Fibroblast of the conjunctiva (primary cell): ENCODE measurements at regions not wholly inside any gene's neighbourhood (a gene's known extent, or its start where the extent isn't known, plus 50 kb on each side); places are given as distances from the start of the nearest gene placed in this dataset.
"Not testable (repeated sequence)": the region's sequence is repeated elsewhere in the genome, so short reads cannot be mapped to it uniquely, and the experiment has no call there.

Source experiments
- DNase-seq: peaks from one replicate; pipeline ENCODE4 v3.0.0-alpha.2; 2010; ENCODE audit warnings: low read depth

DNA sequence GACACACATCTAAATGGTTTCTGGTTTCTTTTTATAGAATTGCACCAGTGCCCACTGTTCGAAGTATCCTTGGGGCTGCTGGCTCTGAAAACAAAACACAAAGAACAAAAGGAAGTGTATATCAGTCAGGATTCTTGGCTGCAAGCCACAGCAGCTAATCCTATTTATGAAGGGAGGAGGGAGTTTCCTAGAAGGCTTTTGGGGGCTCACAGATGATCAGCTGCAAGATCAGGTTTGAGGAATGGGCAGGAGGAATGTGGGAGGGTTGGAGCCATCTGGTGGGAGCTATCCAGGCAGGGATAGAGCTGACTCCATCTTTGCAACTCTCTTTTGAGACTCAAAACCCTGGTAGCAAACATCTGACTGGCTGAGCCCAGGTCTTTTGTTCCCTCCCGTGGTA, 118.3 kb upstream of the EEF2KMT start:
- DNase-seq: no peak

DNA sequence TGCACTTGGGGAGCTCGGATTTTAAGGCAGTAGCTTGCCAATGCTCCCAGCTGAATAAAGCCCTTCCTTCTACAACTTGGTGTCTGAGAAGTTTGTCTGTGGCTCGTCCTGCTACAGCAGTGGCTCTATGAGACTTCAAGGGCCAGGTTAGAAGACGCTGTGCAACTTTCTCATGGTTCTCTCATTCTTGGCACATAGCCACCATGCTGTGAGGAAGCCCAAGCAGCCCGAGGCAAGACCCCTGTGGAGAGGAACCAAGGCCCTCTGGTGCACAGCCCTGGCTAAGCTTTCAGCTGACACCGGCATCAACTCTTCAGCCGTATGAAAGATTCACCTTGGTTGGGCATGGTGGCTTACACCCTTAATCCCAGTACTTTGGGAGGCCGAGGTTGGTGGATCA, 116.9 kb upstream of the EEF2KMT start:
- DNase-seq: no peak

DNA sequence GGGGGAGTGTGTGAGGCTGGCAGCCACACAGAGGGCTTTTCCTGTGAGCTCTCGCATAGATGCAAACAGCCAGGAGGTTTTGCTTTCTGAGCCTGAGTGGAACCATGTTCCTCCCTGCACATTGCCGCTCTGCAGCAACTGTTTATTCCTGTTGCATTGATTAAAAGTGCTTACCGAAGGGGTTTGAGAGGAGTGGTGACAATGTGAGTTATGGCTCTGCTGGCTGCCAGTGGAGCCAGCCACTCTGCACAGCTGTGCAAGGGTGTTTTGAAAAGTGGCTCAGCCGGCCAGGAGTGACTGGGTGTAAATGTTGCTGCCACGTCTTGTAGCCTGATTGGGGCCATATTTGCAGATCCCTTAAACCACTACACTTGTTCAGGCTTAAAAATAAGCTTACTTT, 114.9 kb upstream of the EEF2KMT start:
- not testable (repeated sequence) for DNase-seq

DNA sequence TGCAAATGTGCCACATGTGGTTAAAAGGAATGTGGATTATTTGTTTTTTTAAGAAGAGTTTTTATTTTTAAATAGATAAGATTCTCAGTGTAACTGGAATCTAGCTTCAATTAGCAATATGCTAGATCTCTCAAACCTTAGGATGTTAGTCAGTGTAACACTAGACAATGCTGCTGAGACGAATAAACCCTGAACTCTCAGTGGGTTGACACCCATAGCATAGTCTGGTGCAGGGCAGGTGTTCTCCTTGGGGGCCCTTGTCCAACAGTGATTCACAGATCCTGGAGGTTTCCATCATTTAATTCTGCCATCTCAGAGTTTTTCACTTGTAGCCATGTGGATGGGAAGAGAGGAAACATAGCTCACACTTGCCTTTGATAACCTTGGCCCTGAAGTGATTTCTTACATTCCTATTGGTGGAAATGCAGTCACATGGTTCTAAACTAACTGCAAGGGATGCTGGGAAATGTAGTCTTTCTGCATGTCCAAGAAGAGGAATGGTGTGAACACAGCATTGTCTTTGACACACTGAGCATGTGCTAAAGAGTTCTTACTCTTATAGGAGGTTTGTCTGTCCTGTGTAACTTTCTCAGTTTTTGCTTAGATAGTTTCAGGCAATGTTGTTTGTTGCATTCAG, 110.4 kb upstream of the EEF2KMT start:
- not testable (repeated sequence) for DNase-seq

DNA sequence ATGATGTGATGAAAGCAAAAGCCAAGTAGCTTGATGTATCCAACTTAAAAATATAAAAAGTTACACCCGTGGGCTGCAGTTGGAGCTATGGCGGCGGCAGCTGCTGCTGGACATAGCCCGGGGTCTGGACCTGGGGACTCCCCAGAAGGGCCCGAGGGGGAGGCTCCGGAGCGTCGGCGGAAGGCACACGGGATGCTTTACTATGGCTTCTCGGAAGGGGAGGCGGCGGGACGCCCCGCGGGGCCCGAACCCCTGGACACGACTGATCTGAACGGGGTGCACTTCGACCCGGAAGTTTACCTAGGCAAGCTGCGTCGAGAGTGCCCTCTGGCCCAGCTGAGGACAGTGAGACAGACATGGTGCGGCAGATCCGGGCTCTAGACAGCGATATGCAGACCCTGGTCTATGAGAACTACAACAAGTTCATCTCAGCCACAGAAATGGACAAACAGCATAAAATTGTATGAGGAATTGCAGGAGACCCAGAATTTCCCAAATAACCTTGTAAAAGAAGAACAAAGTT, 109.5 kb upstream of the EEF2KMT start:
- DNase-seq: no peak

DNA sequence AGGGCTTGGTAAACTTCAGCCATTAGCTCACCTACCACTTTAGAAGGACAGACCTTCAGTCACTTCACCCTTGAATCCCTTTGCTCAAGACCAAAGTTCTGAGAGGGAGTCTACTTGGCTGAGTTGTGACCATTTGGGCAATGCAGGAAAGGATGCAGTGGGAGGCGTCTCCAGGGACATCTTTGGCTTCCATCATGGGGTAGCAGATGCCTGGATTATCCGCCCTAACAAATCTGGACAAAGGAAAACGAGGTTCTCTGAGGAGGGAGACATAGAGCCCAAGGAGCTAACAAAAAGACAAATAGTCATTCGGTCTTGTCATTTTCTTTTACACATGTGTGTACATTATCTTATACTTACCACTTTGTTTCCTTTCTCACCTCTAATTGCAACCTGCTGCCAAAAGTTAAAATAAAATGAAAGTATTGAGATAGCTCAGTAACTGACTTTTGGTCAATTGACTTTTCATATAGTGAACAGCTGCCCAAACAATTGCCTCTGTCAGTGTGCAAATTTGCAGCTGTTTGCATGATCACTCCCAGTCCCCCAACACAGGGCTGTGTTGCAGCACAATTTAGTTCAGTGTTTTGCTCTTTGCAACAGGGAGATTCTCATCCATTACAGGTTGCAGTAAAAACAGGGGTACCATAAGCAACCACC, 108.9 kb upstream of the EEF2KMT start:
- DNase-seq: no peak

DNA sequence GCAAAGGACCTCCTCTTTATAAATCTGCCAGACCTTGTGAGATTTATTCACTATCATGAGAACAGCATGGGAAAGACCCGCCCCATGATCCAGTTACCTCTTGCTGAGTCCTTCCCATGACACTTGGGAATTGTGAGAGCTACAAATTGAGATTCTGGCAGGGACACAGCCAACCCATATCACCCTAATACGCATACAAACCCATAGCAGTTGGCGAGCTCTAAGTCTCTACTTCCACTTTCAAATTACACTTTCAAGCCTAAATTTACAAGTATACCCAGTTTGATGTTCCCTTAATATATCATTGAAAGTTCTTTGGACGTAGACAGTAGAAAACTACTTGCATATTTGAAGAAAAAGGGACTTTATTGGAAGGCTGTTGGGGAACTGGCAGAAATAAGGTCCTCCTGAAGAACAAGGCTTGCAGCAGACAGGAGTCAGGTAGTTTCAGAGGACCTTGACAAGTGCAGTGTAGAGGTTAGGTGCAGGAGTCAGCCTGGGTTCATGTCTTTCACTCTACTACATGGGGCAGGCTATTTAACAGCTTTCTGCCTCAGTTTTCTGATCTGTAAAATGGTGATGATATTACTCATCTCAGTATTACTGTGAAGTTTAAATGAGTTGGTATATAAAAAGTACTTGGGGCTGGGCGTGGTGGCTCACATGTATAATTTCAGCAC, 107.9 kb upstream of the EEF2KMT start:
- DNase-seq: no peak

DNA sequence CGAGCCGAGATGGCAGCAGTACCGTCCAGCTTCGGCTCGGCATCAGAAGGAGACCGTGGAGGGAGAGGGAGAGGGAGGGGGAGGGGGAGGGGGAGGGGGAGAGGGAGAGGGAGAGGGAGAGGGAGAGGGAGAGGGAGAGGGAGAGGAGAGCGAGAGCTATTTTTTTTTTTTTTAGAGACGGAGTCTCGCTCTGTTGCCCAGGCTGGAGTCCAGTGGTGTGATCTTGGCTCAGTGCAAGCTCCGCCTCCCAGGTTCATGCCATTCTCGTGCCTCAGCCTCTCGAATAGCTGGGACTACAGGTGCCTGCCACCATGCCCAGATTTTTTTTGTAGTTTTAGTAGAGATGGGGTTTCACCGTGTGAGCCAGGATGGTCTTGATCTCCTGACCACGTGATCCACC, 106.1 kb upstream of the EEF2KMT start:
- not testable (repeated sequence) for DNase-seq

DNA sequence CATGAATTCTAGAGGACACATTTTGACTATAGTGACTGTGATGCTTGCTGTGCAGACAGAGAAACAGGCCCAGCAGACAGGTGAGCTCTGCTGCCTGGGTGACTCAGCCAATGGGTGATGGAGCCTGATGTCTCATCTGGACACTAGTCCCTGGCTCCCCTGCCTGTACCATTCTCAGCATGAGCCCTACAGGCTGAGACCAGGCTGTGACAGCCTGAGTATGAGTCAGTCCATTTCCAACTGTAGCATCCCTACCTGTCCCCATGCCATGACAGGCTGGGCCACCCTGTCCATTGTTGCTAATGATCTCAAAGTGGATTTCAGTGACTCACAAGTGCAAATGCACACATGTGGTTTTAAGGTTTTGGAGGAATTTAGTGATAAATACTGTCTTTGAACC, 102.5 kb upstream of the EEF2KMT start:
- no peak for DNase-seq

DNA sequence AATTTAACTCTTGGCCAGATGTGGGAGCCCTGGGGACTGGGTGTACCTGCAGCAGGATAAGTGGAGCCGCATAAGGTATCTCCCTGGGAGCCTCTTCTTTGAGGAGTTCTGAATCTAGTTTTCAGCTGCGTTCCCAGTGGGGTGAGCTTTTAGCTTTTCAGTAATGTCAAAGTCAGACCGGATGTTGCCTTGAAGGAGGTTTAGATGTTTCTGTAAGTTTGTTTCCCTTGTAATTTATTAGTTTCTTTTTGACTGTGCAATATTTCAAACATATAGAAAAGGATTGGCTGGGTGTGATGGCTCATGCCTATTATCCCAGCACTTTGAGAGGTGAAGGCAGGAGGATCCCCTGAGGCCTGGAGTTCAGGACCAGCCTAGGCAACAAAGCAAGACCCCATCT, 98.6 kb upstream of the EEF2KMT start:
- DNase-seq: no peak

DNA sequence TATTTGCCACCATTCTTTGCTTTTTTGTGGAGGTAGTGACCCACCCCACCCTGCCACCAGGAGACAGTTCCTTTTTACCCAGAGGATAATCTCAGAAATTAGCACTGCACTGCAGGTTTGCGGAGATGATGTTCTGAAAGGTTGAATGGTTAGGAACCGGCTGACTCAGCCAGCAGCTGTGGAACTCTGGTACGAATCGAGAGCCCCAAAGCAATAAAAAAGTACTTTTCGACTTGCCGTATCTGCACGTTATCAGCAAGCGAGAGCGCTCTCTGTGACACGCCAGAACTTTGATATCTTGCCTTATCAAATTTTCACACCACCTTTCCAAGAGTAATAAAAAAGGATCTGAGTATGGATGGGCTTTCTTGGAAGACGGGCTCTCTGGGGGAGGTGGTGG, 96.3 kb upstream of the EEF2KMT start:
- no peak for DNase-seq

DNA sequence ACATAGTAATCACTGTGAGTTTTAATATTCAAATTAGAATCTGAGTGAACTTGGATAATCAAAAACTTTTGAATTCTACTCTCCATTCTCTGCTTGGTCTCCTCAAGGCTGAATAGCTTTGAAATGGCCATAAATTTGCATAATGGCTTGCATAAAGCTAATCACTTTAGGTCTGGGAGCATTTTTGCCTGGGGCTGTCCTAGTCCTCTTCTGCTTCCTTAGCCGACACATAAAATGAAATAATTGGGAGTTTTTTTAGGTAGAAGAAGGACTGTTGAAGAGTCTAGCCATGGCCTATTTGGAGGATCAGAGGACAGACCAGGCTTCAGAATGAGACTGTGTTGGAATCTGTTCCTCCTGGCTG, 91.4 kb upstream of the EEF2KMT start:
- DNase-seq: no peak

DNA sequence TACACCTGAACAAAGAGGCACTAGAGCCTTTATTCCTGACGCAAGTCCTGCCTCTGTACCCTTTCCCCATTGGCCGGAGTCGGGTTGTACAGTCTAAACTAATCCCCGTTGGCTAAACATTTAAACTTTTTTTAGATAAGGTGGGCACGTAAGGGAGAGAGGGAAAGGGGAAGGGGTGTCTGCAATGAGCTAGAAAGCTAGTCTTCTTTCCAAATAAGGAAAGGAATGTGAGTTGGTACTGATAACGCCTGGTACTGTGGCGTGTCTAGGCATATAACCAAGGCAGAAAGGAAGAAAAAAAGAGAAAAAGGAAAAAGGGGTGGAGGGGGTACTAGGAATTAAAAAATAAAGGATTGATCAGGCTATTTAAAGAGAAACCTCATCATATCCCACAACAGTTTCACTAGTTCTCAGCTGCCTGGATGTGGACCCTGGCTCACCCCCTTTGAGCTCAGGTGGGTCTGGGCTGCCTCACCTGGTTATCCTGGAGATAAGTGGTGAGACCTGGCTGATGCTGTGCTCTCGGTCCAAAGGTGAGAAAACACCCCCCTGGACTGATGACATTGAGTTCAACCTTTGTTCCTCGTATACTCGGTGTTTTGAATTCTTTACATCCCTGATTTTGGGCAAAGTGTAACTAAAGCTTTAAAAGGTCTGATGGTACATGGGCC, 90.9 kb upstream of the EEF2KMT start:
- DNase-seq: no peak

DNA sequence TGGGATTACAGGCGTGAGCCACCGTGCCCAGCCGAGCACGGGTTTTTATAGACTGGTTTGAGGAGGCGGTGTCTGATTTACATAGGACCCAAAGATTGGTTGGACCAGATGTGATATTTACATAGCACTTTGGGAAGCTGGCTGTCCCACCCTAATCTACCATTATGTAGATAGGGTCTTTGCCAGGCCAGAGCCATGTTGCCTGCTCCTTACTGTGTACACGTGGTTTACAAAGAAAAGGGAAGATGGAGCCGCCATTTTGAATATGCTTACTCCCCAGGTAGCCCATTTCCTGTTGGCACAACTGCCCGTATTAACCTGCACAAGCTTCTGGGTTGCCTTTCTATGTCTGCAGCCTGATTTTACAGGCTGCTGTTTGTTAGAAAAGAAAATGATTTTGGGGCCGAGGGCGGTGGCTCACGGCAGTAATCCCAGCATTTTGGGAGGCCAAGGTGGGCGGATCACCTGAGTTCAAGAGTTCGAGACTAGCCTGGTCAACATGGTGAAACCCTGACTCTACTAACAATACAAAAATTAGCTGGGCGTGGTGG, 89.9 kb upstream of the EEF2KMT start:
- DNase-seq: no peak

DNA sequence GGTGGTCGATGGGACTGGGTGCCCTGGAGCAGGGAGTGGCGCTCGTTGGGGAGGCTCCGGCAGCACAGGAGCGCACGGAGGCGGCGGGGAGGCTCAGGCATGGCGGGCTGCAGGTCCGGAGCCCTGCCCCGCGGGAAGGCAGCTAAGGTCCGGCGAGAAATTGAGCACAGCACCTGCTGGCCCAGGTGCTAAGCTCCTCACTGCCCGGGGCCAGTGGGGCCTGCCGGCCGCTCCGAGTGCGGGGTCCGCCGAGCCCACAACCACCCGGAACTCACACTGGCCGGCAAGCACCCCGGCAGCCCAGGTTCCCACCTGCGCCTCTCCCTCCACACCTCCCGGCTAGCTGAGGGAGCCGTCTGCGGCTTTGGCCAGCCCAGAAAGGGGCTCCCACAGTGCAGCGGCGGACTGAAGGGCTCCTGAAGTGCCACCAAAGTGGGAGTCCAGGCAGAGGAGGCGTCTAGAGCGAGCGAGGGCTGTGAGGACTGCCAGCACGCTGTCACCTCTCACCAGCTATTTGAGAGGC, 88.8 kb upstream of the EEF2KMT start:
- DNase-seq: no peak

DNA sequence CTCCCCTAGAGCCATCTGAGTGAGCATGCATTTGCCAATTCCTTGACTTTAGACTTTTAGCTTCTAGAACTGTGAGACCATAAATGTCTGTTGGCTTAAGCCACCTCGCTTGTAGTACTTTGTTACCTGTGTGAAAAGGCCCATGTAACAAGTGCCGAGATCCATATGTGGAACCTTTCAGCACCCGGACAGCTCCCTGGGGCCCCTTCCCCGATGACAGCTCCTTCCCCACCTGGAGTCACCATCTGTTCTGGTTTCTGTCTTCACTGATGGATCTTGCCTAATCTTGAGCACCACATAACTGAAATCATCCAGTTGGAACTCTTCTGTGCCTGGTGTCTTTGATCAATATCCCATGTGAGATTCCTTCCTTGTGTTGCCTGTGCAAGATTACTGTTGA, 78.9 kb upstream of the EEF2KMT start:
- no peak for DNase-seq

DNA sequence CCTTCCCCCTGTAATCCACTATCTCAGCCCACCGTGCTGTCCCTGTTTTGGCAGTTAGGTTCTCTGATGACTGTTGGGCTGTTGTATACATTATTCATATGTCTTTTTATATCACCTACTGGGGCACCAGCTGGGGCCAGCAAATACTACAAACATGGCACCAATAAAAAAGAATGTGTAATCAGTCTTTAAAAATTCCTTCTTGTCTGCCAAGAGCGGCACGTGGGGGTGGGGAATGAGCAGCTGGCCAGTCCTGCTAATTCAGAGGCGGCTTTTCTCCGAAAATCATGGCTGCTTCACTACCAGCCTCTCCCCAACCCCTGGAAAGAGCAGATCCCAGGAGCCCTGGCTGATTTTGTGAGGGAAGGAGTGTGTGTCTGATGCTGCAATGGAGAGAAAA, 77.7 kb upstream of the EEF2KMT start:
- no peak for DNase-seq

DNA sequence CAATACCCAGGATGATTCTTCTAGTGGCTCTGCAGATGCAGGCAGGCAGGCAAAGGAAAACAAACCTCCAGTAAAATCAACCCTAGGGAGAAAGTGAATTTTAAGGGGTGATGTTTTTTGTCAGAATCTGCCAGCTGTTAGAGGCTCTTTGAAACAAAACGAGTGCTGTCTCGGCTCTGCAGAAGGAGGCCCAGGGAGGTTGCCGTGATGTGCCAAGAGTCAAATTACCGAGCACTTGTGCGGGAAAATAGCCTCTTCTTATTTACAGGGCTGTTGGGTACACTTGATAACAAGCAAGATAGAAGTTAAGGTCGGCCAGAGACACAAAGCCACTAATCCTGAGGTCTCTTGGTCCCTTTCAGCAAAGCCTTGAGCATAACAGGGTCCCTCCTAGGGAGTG, 68.9 kb upstream of the EEF2KMT start:
- no peak for DNase-seq

DNA sequence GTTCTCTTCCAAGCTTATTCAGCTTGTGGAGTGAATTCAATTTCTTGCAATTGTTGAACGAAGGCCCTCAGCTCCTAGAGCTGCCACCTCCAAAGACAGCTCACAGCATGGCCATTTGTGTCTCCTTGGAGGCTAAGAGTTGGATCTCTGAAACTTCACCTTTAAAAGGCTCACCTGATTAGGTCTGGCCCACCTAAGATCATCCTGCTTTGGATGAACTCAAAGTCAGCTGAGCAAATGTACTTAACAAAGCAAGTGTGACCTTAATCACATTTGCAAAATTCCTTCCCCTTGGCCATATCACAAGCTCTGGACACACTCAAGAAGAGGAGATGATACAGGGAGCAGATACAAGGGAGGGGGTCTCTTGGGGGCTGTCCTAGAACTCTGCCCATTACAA, 67.8 kb upstream of the EEF2KMT start:
- not testable (repeated sequence) for DNase-seq

DNA sequence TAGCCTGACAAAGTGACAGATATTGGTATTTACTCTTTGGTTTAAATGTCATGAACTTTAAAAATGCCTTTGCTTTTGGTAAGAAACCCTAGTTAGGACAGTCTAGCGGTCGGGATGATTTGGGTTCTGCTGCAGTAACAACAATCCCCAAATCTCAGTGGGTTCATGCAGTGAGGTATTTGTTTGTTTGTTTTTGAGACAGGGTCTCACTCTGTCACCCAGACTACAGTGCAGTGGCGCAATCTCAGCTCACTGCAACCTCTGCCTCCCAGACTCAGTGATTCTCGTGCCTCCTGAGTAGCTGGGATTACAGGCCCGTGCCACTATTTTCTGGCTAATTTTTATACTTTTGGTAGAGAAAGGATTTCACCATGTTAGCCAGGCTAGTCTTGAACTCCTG, 65.2 kb upstream of the EEF2KMT start:
- not testable (repeated sequence) for DNase-seq

DNA sequence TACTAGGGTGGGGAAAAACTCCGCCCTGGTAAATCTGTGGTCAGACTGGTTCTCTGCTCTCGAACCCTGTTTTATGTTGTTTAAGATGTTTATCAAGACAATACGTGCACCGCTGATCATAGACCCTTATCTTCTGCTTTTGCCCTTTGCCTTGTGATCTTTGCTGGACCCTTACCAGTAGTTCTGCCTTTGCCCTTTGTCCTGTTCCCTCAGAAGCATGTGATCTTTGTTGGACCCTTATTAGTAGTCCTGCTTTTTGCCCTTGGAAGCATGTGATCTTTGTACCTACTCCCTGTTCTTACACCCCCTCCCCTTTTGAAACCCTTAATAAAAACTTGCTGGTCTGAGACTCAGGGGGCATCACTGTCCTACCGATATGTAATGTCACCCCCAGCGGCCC, 64.3 kb upstream of the EEF2KMT start:
- not testable (repeated sequence) for DNase-seq

DNA sequence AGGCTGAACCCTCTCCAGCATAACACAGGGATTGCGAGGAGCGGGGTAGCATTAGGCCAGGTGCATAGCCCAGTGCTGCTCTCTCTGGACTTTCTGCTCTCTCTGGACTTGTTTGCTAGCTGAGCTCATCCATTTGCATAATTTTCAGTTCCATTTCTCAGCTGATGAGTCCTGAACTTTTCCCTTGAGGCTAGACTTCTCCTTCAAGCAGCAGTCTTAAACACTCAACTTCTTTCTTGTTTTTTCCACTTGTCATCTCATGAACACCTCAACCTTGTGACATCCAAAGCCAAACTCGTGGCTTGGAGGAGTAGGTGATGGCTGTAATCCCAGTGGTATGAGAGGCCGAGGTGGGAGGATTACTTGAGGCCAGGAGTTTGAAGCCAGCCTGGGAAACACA, 62.4 kb upstream of the EEF2KMT start:
- DNase-seq: not testable (repeated sequence)
